DND-41 (cell line): ENCODE measurements at regions not wholly inside any gene's neighbourhood (a gene's known extent, or its start where the extent isn't known, plus 50 kb on each side); places are given as distances from the start of the nearest gene placed in this dataset.
"Not testable (repeated sequence)": the region's sequence is repeated elsewhere in the genome, so short reads cannot be mapped to it uniquely, and the experiment has no call there.

Experiments used
- ATAC-seq: fragments of 200-7000 bp; cut with Tn5 transposase; 3 replicates; pipeline ENCODE4 v1.9.1; 2021; ENCODE audit warnings: low read depth; ENCODE audit not compliant: insufficient read depth
- DNase-seq: peaks from one replicate; pipeline ENCODE4 v3.0.0-alpha.2; 2020
- H2AFZ ChIP-seq: 2 replicates; pipeline ENCODE4 v1.6.0; 2012; ENCODE audit warnings: low read depth, low read length
- H3K27ac ChIP-seq: 2 replicates; pipeline ENCODE4 v1.5.1; 2012; ENCODE audit warnings: low read length, inconsistent platforms
- H3K27me3 ChIP-seq: fragments of 200-600 bp; sonication (generic); 2 replicates; pipeline ENCODE4 v1.6.0; 2012; ENCODE audit warnings: low read length, mild to moderate bottlenecking, inconsistent platforms; ENCODE audit not compliant: insufficient read depth, poor library complexity
- H3K36me3 ChIP-seq: 2 replicates; pipeline ENCODE4 v1.5.1; 2012; ENCODE audit warnings: low read length, inconsistent platforms; ENCODE audit not compliant: insufficient read depth
- H3K4me1 ChIP-seq: 2 replicates; pipeline ENCODE4 v1.5.1; 2012; ENCODE audit warnings: mild to moderate bottlenecking, low read length; ENCODE audit not compliant: insufficient read depth
- H3K4me2 ChIP-seq: 2 replicates; pipeline ENCODE4 v1.6.0; 2012; ENCODE audit warnings: mild to moderate bottlenecking, moderate library complexity, low read length, inconsistent platforms; ENCODE audit not compliant: insufficient read depth
- H3K4me3 ChIP-seq, 2 experiments: fragments of 200-600 bp in 1 of 2; shearing (Covaris generic) in 1 of 2; 2 replicates each; pipeline ENCODE4 v1.5.1; 2012 to 2016; ENCODE audit warnings: inconsistent platforms in 2 of 2, low read length in 2 of 2, mild to moderate bottlenecking in 2 of 2, low read depth in 1 of 2, moderate library complexity in 1 of 2
- H3K79me2 ChIP-seq: 2 replicates; pipeline ENCODE4 v1.6.0; 2012; ENCODE audit warnings: low read length, inconsistent platforms; ENCODE audit not compliant: insufficient read depth
- H3K9ac ChIP-seq: 2 replicates; pipeline ENCODE4 v1.6.0; 2012; ENCODE audit warnings: low read depth, mild to moderate bottlenecking, inconsistent platforms, low read length, moderate library complexity
- H3K9me3 ChIP-seq: 2 replicates; pipeline ENCODE4 v1.5.1; 2012; ENCODE audit warnings: low read length, moderate library complexity, mild to moderate bottlenecking, inconsistent platforms; ENCODE audit not compliant: insufficient read depth, severe bottlenecking
- H4K20me1 ChIP-seq: 2 replicates; pipeline ENCODE4 v1.6.0; 2012; ENCODE audit warnings: low read length; ENCODE audit not compliant: insufficient read depth
- CTCF ChIP-seq: IDR thresholded peaks from 2 replicates; pipeline ENCODE4 v1.5.1; 2012; ENCODE audit warnings: borderline replicate concordance, low read length, moderate library complexity, mild to moderate bottlenecking; ENCODE audit not compliant: poor library complexity, severe bottlenecking; ENCODE audit errors: extremely low read depth
- EZH2 ChIP-seq: IDR thresholded peaks from 3 replicates; pipeline ENCODE4 v1.6.1; 2012; ENCODE audit warnings: borderline replicate concordance, low read depth, mild to moderate bottlenecking, moderate library complexity, low read length, inconsistent platforms; ENCODE audit not compliant: severe bottlenecking

- DNase-seq (no peak), ATAC-seq (no peak)
- Histone ChIP-seq H3K36me3 (no peaks in the 10 kb centered on the region), H3K79me2 (no peaks in the 10 kb centered on the region), H2AFZ (no peak overlapping the region), H3K27me3 (no peaks in the 10 kb centered on the region), H3K27ac (no peak overlapping the region), H3K4me3 (no peak overlapping the region), H3K4me2 (no peak overlapping the region), H3K9ac (no peak overlapping the region), H3K9me3 (peaks cover 3% of the 10 kb centered on the region), H4K20me1 (no peaks in the 10 kb centered on the region), H3K4me1 (no peaks in the 10 kb centered on the region)
- TF ChIP-seq CTCF (no peak), EZH2 (no peak)
Observed at GRCh38 chr4:43481526-43481925, 589.0 kb downstream of the GRXCR1 start.

- H4K20me1 ChIP-seq, result no peaks in the 10 kb centered on the region
- H3K36me3 ChIP-seq, result no peaks in the 10 kb centered on the region
- TF ChIP-seq CTCF (no peak), EZH2 (no peak)
- no peaks in the 10 kb centered on the region for H3K9me3 ChIP-seq
- H3K79me2 ChIP-seq, result no peaks in the 10 kb centered on the region
- H3K4me3 ChIP-seq, result no peak overlapping the region
- no peak for DNase-seq
- H3K9ac ChIP-seq, result no peak overlapping the region
- H3K4me1 ChIP-seq, result no peaks in the 10 kb centered on the region
- H2AFZ ChIP-seq, result no peak overlapping the region
- H3K4me2 ChIP-seq, result no peak overlapping the region
- ATAC-seq, result no peak
- no peak overlapping the region for H3K27ac ChIP-seq
- H3K27me3 ChIP-seq, result no peaks in the 10 kb centered on the region
Observed at GRCh38 chr4:43485196-43485595, 592.7 kb downstream of the GRXCR1 start.

GRCh38 chr4:43496188-43496587, 603.7 kb downstream of the GRXCR1 start:
- Histone ChIP-seq H3K79me2 (no peaks in the 10 kb centered on the region), H3K9me3 (no peaks in the 10 kb centered on the region), H3K27me3 (no peaks in the 10 kb centered on the region), H3K4me3 (no peak overlapping the region), H3K4me1 (no peaks in the 10 kb centered on the region), H4K20me1 (no peaks in the 10 kb centered on the region), H3K9ac (no peak overlapping the region), H3K36me3 (no peaks in the 10 kb centered on the region), H2AFZ (no peak overlapping the region), H3K27ac (no peak overlapping the region), H3K4me2 (no peak overlapping the region)
- no peak for ATAC-seq
- no peak for DNase-seq
- TF ChIP-seq CTCF (no peak), EZH2 (no peak)

- H3K36me3 ChIP-seq, result no peaks in the 10 kb centered on the region
- no peak for TF ChIP-seq CTCF
- TF ChIP-seq EZH2, result no peak
- H3K4me1 ChIP-seq, result no peaks in the 10 kb centered on the region
- no peaks in the 10 kb centered on the region for H4K20me1 ChIP-seq
- no peak overlapping the region for H3K27ac ChIP-seq
- no peaks in the 10 kb centered on the region for H3K79me2 ChIP-seq
- H3K9ac ChIP-seq, result no peak overlapping the region
- H2AFZ ChIP-seq, result no peak overlapping the region
- no peaks in the 10 kb centered on the region for H3K9me3 ChIP-seq
- ATAC-seq (no peak), DNase-seq (no peak)
- H3K4me3 ChIP-seq, result no peak overlapping the region
- H3K4me2 ChIP-seq, result no peak overlapping the region
- H3K27me3 ChIP-seq, result no peaks in the 10 kb centered on the region
Observed at GRCh38 chr4:43496602-43497001, 604.1 kb downstream of the GRXCR1 start.

- H3K4me2 ChIP-seq, H3K4me3 ChIP-seq, DNase-seq, H3K27me3 ChIP-seq, H3K79me2 ChIP-seq, H4K20me1 ChIP-seq, H3K4me1 ChIP-seq, ATAC-seq, H3K9me3 ChIP-seq, H3K9ac ChIP-seq, H3K36me3 ChIP-seq, H3K27ac ChIP-seq, H2AFZ ChIP-seq: not testable (repeated sequence)
Observed at GRCh38 chr4:43505823-43506222, 613.3 kb downstream of the GRXCR1 start.
